CD8-positive, alpha-beta memory T cell (primary cell): ENCODE measurements at regions not wholly inside any gene's neighbourhood (a gene's known extent, or its start where the extent isn't known, plus 50 kb on each side); places are given as distances from the start of the nearest gene placed in this dataset.

ENCODE experiments used
- CTCF ChIA-PET: fragments of 350-600 bp; sonication (Branson Sonifier 250); formaldehyde crosslinking; loops from one replicate; lab custom pipeline; 2021; ENCODE audit warnings: antibody characterized with exemption; lab: Charles Lee
- POLR2A ChIA-PET: fragments of 350-600 bp; sonication (Branson Sonifier 250); formaldehyde crosslinking; loops from one replicate; lab custom pipeline; 2021; ENCODE audit warnings: antibody characterized with exemption; lab: Charles Lee
- DNase-seq, 5 donors: peaks; one replicate each; pipeline versions ENCODE4 v3.0.0 to v3.0.0-alpha.2; 2020 to 2022; ENCODE audit warnings: mixed read lengths in 1 of 5
- H3K27ac ChIP-seq: one replicate; pipeline ENCODE4 v1.7.0; 2013; ENCODE audit warnings: low read depth, mild to moderate bottlenecking, low read length, moderate library complexity
- H3K27me3 ChIP-seq: 2 replicates; pipeline ENCODE4 v1.7.0; 2013; ENCODE audit warnings: low read length, mild to moderate bottlenecking; ENCODE audit not compliant: insufficient read depth, poor library complexity, severe bottlenecking
- H3K36me3 ChIP-seq: 2 replicates; pipeline ENCODE4 v1.7.0; 2013; ENCODE audit warnings: mild to moderate bottlenecking, low read length, moderate library complexity; ENCODE audit not compliant: insufficient read depth
- H3K4me1 ChIP-seq: 2 replicates; pipeline ENCODE4 v1.7.0; 2013; ENCODE audit warnings: mild to moderate bottlenecking, low read length, moderate library complexity; ENCODE audit not compliant: insufficient read depth
- H3K4me3 ChIP-seq: 2 replicates; pipeline ENCODE4 v1.7.0; 2013; ENCODE audit warnings: mild to moderate bottlenecking, low read length
- H3K9me3 ChIP-seq: 2 replicates; pipeline ENCODE4 v1.7.0; 2013; ENCODE audit warnings: mild to moderate bottlenecking, low read length
- H3K27ac Mint-ChIP-seq, 8 donors: one replicate each; pipeline ENCODE4 v1.8.0; 2020 to 2021; ENCODE audit warnings: mixed read lengths in 8 of 8, mild to moderate bottlenecking in 6 of 8, inconsistent platforms in 3 of 8, moderate library complexity in 3 of 8
- H3K27me3 Mint-ChIP-seq, 2 donors: one replicate each; pipeline ENCODE4 v1.8.0; 2020 to 2021; ENCODE audit warnings: mixed read lengths in 2 of 2, mild to moderate bottlenecking in 1 of 2, moderate library complexity in 1 of 2
- H3K36me3 Mint-ChIP-seq, 3 donors: one replicate each; pipeline ENCODE4 v1.8.0; 2020 to 2021; ENCODE audit warnings: mixed read lengths in 3 of 3, inconsistent platforms in 1 of 3, mild to moderate bottlenecking in 1 of 3
- H3K4me1 Mint-ChIP-seq, 3 donors: one replicate each; pipeline ENCODE4 v1.8.0; 2020 to 2021; ENCODE audit warnings: mixed read lengths in 3 of 3, inconsistent platforms in 1 of 3, mild to moderate bottlenecking in 1 of 3
- H3K4me3 Mint-ChIP-seq, 7 donors: one replicate each; pipeline ENCODE4 v1.8.0; 2020 to 2021; ENCODE audit warnings: mixed read lengths in 7 of 7, mild to moderate bottlenecking in 6 of 7, moderate library complexity in 4 of 7, inconsistent platforms in 2 of 7
- H3K9me3 Mint-ChIP-seq, 5 donors: one replicate each; pipeline ENCODE4 v1.8.0; 2020 to 2022; ENCODE audit warnings: mixed read lengths in 5 of 5, mild to moderate bottlenecking in 3 of 5, moderate library complexity in 2 of 5, inconsistent platforms in 1 of 5

GRCh38 chr12:74204236-74204635 lies 333.4 kb upstream of the ATXN7L3B start:
- no peaks in the 10 kb centered on the region for H3K4me1 ChIP-seq
- Mint-ChIP-seq H3K27ac (no peak overlapping the region), H3K4me1 (no peaks in the 10 kb centered on the region), H3K4me3 (no peak overlapping the region), H3K27me3 (no peaks in the 10 kb centered on the region), H3K36me3 (no peaks in the 10 kb centered on the region), H3K9me3 (peaks cover 0 to 5% (median 3%) of the 10 kb centered on the region in 5 donors)
- H3K4me3 ChIP-seq, result no peak overlapping the region
- H3K9me3 ChIP-seq, result no peaks in the 10 kb centered on the region
- no peak for DNase-seq
- H3K27me3 ChIP-seq, result no peaks in the 10 kb centered on the region
- CTCF ChIA-PET, result no interaction called here
- no peaks in the 10 kb centered on the region for H3K36me3 ChIP-seq
- POLR2A ChIA-PET, result no interaction called here
- H3K27ac ChIP-seq, result no peak overlapping the region

GRCh38 chr12:74227846-74228545 lies 309.6 kb upstream of the ATXN7L3B start:
- peaks cover 0 to 2% (median 0%) of the 10 kb centered on the region in 5 donors for H3K9me3 Mint-ChIP-seq
- Histone ChIP-seq H3K9me3 (no peaks in the 10 kb centered on the region), H3K4me3 (no peak overlapping the region), H3K27ac (no peak overlapping the region), H3K4me1 (no peaks in the 10 kb centered on the region), H3K36me3 (no peaks in the 10 kb centered on the region), H3K27me3 (no peaks in the 10 kb centered on the region)
- H3K36me3 Mint-ChIP-seq, result no peaks in the 10 kb centered on the region
- no peak overlapping the region for H3K4me3 Mint-ChIP-seq
- POLR2A ChIA-PET, result no interaction called here
- CTCF ChIA-PET, result no interaction called here
- no peak for DNase-seq
- peaks cover 0 to 1% of the 10 kb centered on the region in 2 donors for H3K27me3 Mint-ChIP-seq
- H3K4me1 Mint-ChIP-seq, result no peaks in the 10 kb centered on the region
- no peak overlapping the region for H3K27ac Mint-ChIP-seq

GRCh38 chr12:74229671-74230070 lies 308.0 kb upstream of the ATXN7L3B start:
- Mint-ChIP-seq H3K36me3 (no peaks in the 10 kb centered on the region), H3K27ac (no peak overlapping the region), H3K27me3 (peaks cover 0 to 1% of the 10 kb centered on the region in 2 donors), H3K4me1 (no peaks in the 10 kb centered on the region), H3K9me3 (peaks cover 0 to 4% (median 0%) of the 10 kb centered on the region in 5 donors), H3K4me3 (no peak overlapping the region)
- Histone ChIP-seq H3K4me3 (no peak overlapping the region), H3K36me3 (no peaks in the 10 kb centered on the region), H3K27me3 (no peaks in the 10 kb centered on the region), H3K27ac (no peak overlapping the region), H3K4me1 (no peaks in the 10 kb centered on the region), H3K9me3 (no peaks in the 10 kb centered on the region)
- CTCF ChIA-PET, result no interaction called here
- DNase-seq, result no peak
- POLR2A ChIA-PET, result no interaction called here

DNA sequence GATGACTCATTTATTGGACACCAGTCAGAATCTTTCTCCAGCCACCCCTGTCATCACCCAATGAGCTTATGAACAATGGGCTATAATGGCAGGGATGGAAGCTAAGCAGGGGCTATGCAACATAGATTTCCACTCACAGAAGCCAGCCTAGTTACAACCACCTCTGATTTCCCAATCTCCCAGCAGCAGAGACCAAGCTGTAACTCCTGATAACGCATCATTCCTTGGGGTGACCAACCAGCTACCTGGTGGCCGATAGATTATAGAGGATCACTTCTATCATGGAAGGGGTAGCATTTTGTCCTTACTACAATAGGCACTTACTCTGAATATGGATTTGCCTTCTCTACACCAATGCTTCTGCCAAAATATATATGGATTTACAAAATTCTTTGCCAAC lies 302.3 kb upstream of the ATXN7L3B start:
- POLR2A ChIA-PET, result no interaction called here
- H3K27ac Mint-ChIP-seq, result no peak overlapping the region
- no peaks in the 10 kb centered on the region for H3K4me1 Mint-ChIP-seq

GRCh38 chr12:74241341-74241740 lies 296.3 kb upstream of the ATXN7L3B start:
- H3K4me3 Mint-ChIP-seq, result no peak overlapping the region
- no peak overlapping the region for H3K4me3 ChIP-seq
- no peak for DNase-seq
- ChIA-PET CTCF (no interaction called here), POLR2A (no interaction called here)
- H3K36me3 ChIP-seq, result no peaks in the 10 kb centered on the region
- no peak overlapping the region for H3K27ac Mint-ChIP-seq
- no peaks in the 10 kb centered on the region for H3K36me3 Mint-ChIP-seq
- H3K9me3 ChIP-seq, result no peaks in the 10 kb centered on the region
- H3K27me3 Mint-ChIP-seq, result no peaks in the 10 kb centered on the region
- peaks cover 3 to 23% (median 7%) of the 10 kb centered on the region in 5 donors for H3K9me3 Mint-ChIP-seq
- H3K4me1 ChIP-seq, result no peaks in the 10 kb centered on the region
- H3K27me3 ChIP-seq, result no peaks in the 10 kb centered on the region
- H3K27ac ChIP-seq, result no peak overlapping the region
- no peaks in the 10 kb centered on the region for H3K4me1 Mint-ChIP-seq

More for the DNA sequence above, 302.3 kb upstream of the ATXN7L3B start:
- Mint-ChIP-seq H3K27me3 (peaks cover 0 to 1% of the 10 kb centered on the region in 2 donors), H3K36me3 (no peaks in the 10 kb centered on the region), H3K9me3 (peaks cover 2 to 21% (median 6%) of the 10 kb centered on the region in 5 donors), H3K4me3 (no peak overlapping the region)
- H3K4me1 ChIP-seq, result no peaks in the 10 kb centered on the region
- CTCF ChIA-PET, result no interaction called here
- H3K27me3 ChIP-seq, result no peaks in the 10 kb centered on the region
- H3K9me3 ChIP-seq, result no peaks in the 10 kb centered on the region
- H3K36me3 ChIP-seq, result no peaks in the 10 kb centered on the region
- no peak overlapping the region for H3K27ac ChIP-seq
- no peak overlapping the region for H3K4me3 ChIP-seq
- DNase-seq, result no peak

- H3K36me3 ChIP-seq, result no peaks in the 10 kb centered on the region
- Mint-ChIP-seq H3K9me3 (peaks cover 3 to 23% (median 7%) of the 10 kb centered on the region in 5 donors), H3K36me3 (no peaks in the 10 kb centered on the region), H3K4me1 (no peaks in the 10 kb centered on the region), H3K27ac (no peak overlapping the region), H3K4me3 (no peak overlapping the region), H3K27me3 (no peaks in the 10 kb centered on the region)
- no peaks in the 10 kb centered on the region for H3K4me1 ChIP-seq
- H3K27me3 ChIP-seq, result no peaks in the 10 kb centered on the region
- H3K9me3 ChIP-seq, result no peaks in the 10 kb centered on the region
- H3K27ac ChIP-seq, result no peak overlapping the region
- POLR2A ChIA-PET, result no interaction called here
- CTCF ChIA-PET, result no interaction called here
- H3K4me3 ChIP-seq, result no peak overlapping the region
- no peak for DNase-seq
Measured at GRCh38 chr12:74242088-74242487, 295.5 kb upstream of the ATXN7L3B start.

- H3K9me3 ChIP-seq, result no peaks in the 10 kb centered on the region
- H3K27ac Mint-ChIP-seq, result no peak overlapping the region
- no peaks in the 10 kb centered on the region for H3K36me3 Mint-ChIP-seq
- no peaks in the 10 kb centered on the region for H3K27me3 ChIP-seq
- no peaks in the 10 kb centered on the region for H3K4me1 ChIP-seq
- H3K4me1 Mint-ChIP-seq, result no peaks in the 10 kb centered on the region
- H3K27me3 Mint-ChIP-seq, result no peaks in the 10 kb centered on the region
- H3K4me3 Mint-ChIP-seq, result no peak overlapping the region
- DNase-seq, result no peak
- no peaks in the 10 kb centered on the region for H3K36me3 ChIP-seq
- H3K4me3 ChIP-seq, result no peak overlapping the region
- no peak overlapping the region for H3K27ac ChIP-seq
- POLR2A ChIA-PET, result no interaction called here
- CTCF ChIA-PET, result no interaction called here
- peaks cover 0 to 16% (median 5%) of the 10 kb centered on the region in 5 donors for H3K9me3 Mint-ChIP-seq
Measured at GRCh38 chr12:74245458-74245857, 292.2 kb upstream of the ATXN7L3B start.

GRCh38 chr12:74250891-74251290 lies 286.7 kb upstream of the ATXN7L3B start:
- no peak overlapping the region for H3K27ac ChIP-seq
- no peaks in the 10 kb centered on the region for H3K9me3 ChIP-seq
- H3K4me1 Mint-ChIP-seq, result no peaks in the 10 kb centered on the region
- no peaks in the 10 kb centered on the region for H3K4me1 ChIP-seq
- no peak overlapping the region for H3K27ac Mint-ChIP-seq
- no peaks in the 10 kb centered on the region for H3K27me3 Mint-ChIP-seq
- peaks cover 0 to 11% (median 6%) of the 10 kb centered on the region in 5 donors for H3K9me3 Mint-ChIP-seq
- H3K36me3 ChIP-seq, result no peaks in the 10 kb centered on the region
- no peak overlapping the region for H3K4me3 Mint-ChIP-seq
- DNase-seq, result no peak
- H3K4me3 ChIP-seq, result no peak overlapping the region
- no peaks in the 10 kb centered on the region for H3K27me3 ChIP-seq
- no peaks in the 10 kb centered on the region for H3K36me3 Mint-ChIP-seq
- ChIA-PET CTCF (no interaction called here), POLR2A (no interaction called here)
